PC-3 (cell line): ENCODE measurements at regions not wholly inside any gene's neighbourhood (a gene's known extent, or its start where the extent isn't known, plus 50 kb on each side); places are given as distances from the start of the nearest gene placed in this dataset.

ENCODE experiments used
- ATAC-seq: fragments of 200-7000 bp; cut with Tn5 transposase; 2 replicates; pipeline ENCODE4 v1.9.1; 2020; ENCODE audit warnings: mild to moderate bottlenecking, moderate library complexity
- BruUV-seq: library from RNA; stranded (reverse); fragments of 400-500 nt; replicated peaks from 2 replicates; lab custom pipeline; 2021; lab: Mats Ljungman, UMichigan
- CTCF ChIA-PET: fragments of 300-600 bp; sonication (Branson Sonifier 250); formaldehyde crosslinking; loops from one replicate; lab custom pipeline; 2022; ENCODE audit warnings: antibody characterized with exemption; lab: Charles Lee
- POLR2A ChIA-PET: fragments of 300-600 bp; sonication (Branson Sonifier 250); formaldehyde crosslinking; loops from one replicate; lab custom pipeline; 2022; ENCODE audit warnings: antibody characterized with exemption; ENCODE audit not compliant: unreplicated experiment; lab: Charles Lee
- DNase-seq: peaks from one replicate; pipeline ENCODE4 v3.0.0-alpha.2; 2015
- H2AFZ ChIP-seq: fragments of 300-600 bp; sonication (generic); 2 replicates; pipeline ENCODE4 v1.6.0; 2016; ENCODE audit warnings: antibody characterized with exemption, low read length
- H3F3A ChIP-seq: fragments of 300-600 bp; sonication (generic); one replicate; pipeline ENCODE4 v1.6.0; 2017; ENCODE audit warnings: antibody characterized with exemption, low read length, control low read depth, mild to moderate bottlenecking; ENCODE audit not compliant: unreplicated experiment
- H3K27ac ChIP-seq: fragments of 300-600 bp; sonication (generic); 2 replicates; pipeline ENCODE4 v1.5.1; 2016; ENCODE audit warnings: mild to moderate bottlenecking, low read length
- H3K27me3 ChIP-seq: fragments of 300-600 bp; sonication (generic); 2 replicates; pipeline ENCODE4 v1.6.1; 2016; ENCODE audit warnings: low read length, mixed read lengths
- H3K36me3 ChIP-seq: fragments of 300-600 bp; sonication (generic); 2 replicates; pipeline ENCODE4 v1.6.1; 2016; ENCODE audit warnings: low read depth, mixed run types, low read length, mixed read lengths
- H3K4me1 ChIP-seq: fragments of 300-600 bp; sonication (generic); 2 replicates; pipeline ENCODE4 v1.5.1; 2016; ENCODE audit warnings: low read length; ENCODE audit not compliant: insufficient read depth
- H3K4me2 ChIP-seq: fragments of 300-600 bp; sonication (generic); 2 replicates; pipeline ENCODE4 v1.6.0; 2016; ENCODE audit warnings: low read length
- H3K4me3 ChIP-seq: fragments of 300-600 bp; sonication (generic); 2 replicates; pipeline ENCODE4 v1.5.1; 2016; ENCODE audit warnings: mild to moderate bottlenecking, low read length, mixed read lengths
- H3K79me2 ChIP-seq: fragments of 300-600 bp; sonication (generic); 2 replicates; pipeline ENCODE4 v1.6.1; 2017; ENCODE audit warnings: low read length, mixed read lengths
- H3K9ac ChIP-seq: fragments of 300-600 bp; sonication (generic); 2 replicates; pipeline ENCODE4 v1.6.0; 2016; ENCODE audit warnings: mild to moderate bottlenecking, low read length
- H3K9me2 ChIP-seq: fragments of 300-600 bp; sonication (generic); replicated peaks from 2 replicates; pipeline ENCODE4 v1.6.1; 2016; ENCODE audit warnings: mixed run types, low read length, mixed read lengths
- H3K9me3 ChIP-seq: fragments of 300-600 bp; sonication (generic); 2 replicates; pipeline ENCODE4 v1.6.1; 2016; ENCODE audit warnings: low read length, mixed read lengths
- H4K20me1 ChIP-seq: fragments of 300-600 bp; sonication (generic); 2 replicates; pipeline ENCODE4 v1.6.1; 2016; ENCODE audit warnings: low read length, mixed read lengths
- EZH2 ChIP-seq: fragments of 300-600 bp; sonication (generic); IDR thresholded peaks from one replicate; pipeline ENCODE4 v1.6.1; 2017; ENCODE audit warnings: antibody characterized with exemption, mild to moderate bottlenecking, low read length; ENCODE audit not compliant: unreplicated experiment
- EZH2phosphoT487 ChIP-seq: fragments of 300-600 bp; sonication (generic); IDR thresholded peaks from 2 replicates; pipeline ENCODE4 v1.6.1; 2018; ENCODE audit warnings: mild to moderate bottlenecking, antibody characterized with exemption, low read length, borderline replicate concordance
- intact Hi-C: fragments of 100-400 bp; cut with micrococcal nuclease; formaldehyde crosslinking; loops from 2 replicates; pipeline ENCODE4 v1.9.0; 2023
- TF ChIP-seq, protein P1 (sequence below): fragments of 300-600 bp; sonication (generic); conservative IDR thresholded peaks from 2 replicates; pipeline ENCODE4 v1.5.1; 2017; ENCODE audit warnings: antibody characterized with exemption, low read depth, mild to moderate bottlenecking, low read length

- Histone ChIP-seq H2AFZ (no peak overlapping the region), H3K4me1 (no peaks in the 10 kb centered on the region), H4K20me1 (no peaks in the 10 kb centered on the region), H3K4me3 (no peak overlapping the region), H3K27me3 (no peaks in the 10 kb centered on the region), H3F3A (no peaks in the 10 kb centered on the region), H3K9me3 (peaks cover 4% of the 10 kb centered on the region; the same call in 1 of the 2 replicates), H3K4me2 (no peak overlapping the region), H3K9ac (no peak overlapping the region), H3K9me2 (no peaks in the 10 kb centered on the region), H3K27ac (no peak overlapping the region), H3K36me3 (no peaks in the 10 kb centered on the region), H3K79me2 (no peaks in the 10 kb centered on the region)
- no peak for TF ChIP-seq EZH2
- TF ChIP-seq, protein P1, sequence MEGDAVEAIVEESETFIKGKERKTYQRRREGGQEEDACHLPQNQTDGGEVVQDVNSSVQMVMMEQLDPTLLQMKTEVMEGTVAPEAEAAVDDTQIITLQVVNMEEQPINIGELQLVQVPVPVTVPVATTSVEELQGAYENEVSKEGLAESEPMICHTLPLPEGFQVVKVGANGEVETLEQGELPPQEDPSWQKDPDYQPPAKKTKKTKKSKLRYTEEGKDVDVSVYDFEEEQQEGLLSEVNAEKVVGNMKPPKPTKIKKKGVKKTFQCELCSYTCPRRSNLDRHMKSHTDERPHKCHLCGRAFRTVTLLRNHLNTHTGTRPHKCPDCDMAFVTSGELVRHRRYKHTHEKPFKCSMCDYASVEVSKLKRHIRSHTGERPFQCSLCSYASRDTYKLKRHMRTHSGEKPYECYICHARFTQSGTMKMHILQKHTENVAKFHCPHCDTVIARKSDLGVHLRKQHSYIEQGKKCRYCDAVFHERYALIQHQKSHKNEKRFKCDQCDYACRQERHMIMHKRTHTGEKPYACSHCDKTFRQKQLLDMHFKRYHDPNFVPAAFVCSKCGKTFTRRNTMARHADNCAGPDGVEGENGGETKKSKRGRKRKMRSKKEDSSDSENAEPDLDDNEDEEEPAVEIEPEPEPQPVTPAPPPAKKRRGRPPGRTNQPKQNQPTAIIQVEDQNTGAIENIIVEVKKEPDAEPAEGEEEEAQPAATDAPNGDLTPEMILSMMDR = no peak
- TF ChIP-seq EZH2phosphoT487 = no peak
- intact Hi-C loops = no loop called here
- DNase-seq = no peak
- no peak for ATAC-seq
- ChIA-PET POLR2A (no interaction called here), CTCF (no interaction called here)
- BruUV-seq = no TSS peak
Observed at GRCh38 chr2:21307037-21307436, 183.3 kb downstream of the TDRD15 start.

GRCh38 chr2:21310493-21310892 lies 186.7 kb downstream of the TDRD15 start:
- H4K20me1 ChIP-seq = no peaks in the 10 kb centered on the region
- H3K4me2 ChIP-seq = no peak overlapping the region
- H3K9me3 ChIP-seq = no peaks in the 10 kb centered on the region
- ChIA-PET POLR2A (no interaction called here), CTCF (no interaction called here)
- BruUV-seq = no TSS peak
- H3K79me2 ChIP-seq = no peaks in the 10 kb centered on the region
- TF ChIP-seq EZH2phosphoT487 = no peak
- no peaks in the 10 kb centered on the region for H3K27me3 ChIP-seq
- H2AFZ ChIP-seq = no peak overlapping the region
- no peak overlapping the region for H3K4me3 ChIP-seq
- ATAC-seq (no peak), DNase-seq (no peak)
- H3K27ac ChIP-seq = no peak overlapping the region
- H3K4me1 ChIP-seq = no peaks in the 10 kb centered on the region
- H3F3A ChIP-seq = no peaks in the 10 kb centered on the region
- no peaks in the 10 kb centered on the region for H3K9me2 ChIP-seq
- intact Hi-C loops = no loop called here
- H3K36me3 ChIP-seq = no peaks in the 10 kb centered on the region
- H3K9ac ChIP-seq = no peak overlapping the region

DNA sequence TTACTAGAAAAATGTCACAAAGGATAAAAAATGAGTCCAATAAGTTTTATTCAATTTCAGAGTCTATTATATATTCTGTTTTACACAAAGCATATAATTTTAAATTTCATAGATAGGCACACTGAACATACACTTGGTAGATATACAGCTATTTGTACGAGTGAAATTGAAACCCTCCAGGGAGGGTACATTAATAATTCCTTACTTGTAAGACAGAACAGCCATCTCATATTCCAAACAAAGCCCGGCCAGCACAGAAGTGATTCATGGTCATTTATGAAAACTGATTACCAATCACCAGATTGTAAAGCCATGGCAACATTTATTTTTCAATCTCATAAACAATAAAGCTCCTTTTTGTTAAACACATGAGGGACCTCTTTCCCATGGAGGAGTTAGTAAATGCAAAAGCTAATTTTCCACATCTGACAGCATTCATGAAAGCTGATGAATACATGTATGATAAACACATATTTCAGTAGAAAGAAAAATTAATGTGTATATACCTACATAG lies 190.6 kb downstream of the TDRD15 start:
- Histone ChIP-seq H3K79me2 (no peaks in the 10 kb centered on the region), H3K4me2 (no peak overlapping the region), H3K36me3 (no peaks in the 10 kb centered on the region), H3K27ac (no peak overlapping the region), H3K9ac (no peak overlapping the region), H3K9me2 (no peaks in the 10 kb centered on the region), H2AFZ (no peak overlapping the region), H3K9me3 (0 out of 2 replicates have a peak, but pooled peaks cover 6% of the 10 kb centered on the region), H3K4me3 (no peak overlapping the region), H3F3A (no peaks in the 10 kb centered on the region), H3K4me1 (no peaks in the 10 kb centered on the region), H4K20me1 (no peaks in the 10 kb centered on the region), H3K27me3 (no peaks in the 10 kb centered on the region)
- POLR2A ChIA-PET = no interaction called here
- no peak for DNase-seq
- no peak for ATAC-seq
- CTCF ChIA-PET = no interaction called here
- TF ChIP-seq, protein P1 = no peak
- TF ChIP-seq EZH2 (no peak), EZH2phosphoT487 (no peak)
- intact Hi-C loops = no loop called here
- no TSS peak for BruUV-seq
